ENCODE measurements at regions not wholly inside any gene's neighbourhood (a gene's known extent, or its start where the extent isn't known, plus 50 kb on each side); places are given as distances from the start of the nearest gene placed in this dataset.

DNA sequence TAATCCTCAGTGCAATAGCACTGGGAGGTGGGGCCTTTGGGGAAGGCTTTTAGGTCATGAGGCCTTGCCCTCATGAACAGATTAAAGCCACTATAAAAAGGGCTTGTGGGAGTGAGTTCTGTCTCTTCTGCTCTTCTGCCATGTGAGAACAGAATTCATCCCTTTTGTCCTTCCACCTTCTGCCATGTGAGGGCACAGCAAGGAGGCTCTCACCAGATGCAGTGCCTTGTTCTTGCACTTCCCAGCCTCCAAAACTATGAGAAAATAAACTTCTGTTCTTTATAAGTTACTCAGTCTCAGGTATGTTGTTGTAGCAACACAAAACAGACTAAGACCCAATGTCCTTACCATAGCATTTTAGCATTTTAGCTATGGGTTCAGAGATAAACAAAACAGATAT, 81.7 kb upstream of the CPLX2 start:
- TF ChIP-seq, protein P1, sequence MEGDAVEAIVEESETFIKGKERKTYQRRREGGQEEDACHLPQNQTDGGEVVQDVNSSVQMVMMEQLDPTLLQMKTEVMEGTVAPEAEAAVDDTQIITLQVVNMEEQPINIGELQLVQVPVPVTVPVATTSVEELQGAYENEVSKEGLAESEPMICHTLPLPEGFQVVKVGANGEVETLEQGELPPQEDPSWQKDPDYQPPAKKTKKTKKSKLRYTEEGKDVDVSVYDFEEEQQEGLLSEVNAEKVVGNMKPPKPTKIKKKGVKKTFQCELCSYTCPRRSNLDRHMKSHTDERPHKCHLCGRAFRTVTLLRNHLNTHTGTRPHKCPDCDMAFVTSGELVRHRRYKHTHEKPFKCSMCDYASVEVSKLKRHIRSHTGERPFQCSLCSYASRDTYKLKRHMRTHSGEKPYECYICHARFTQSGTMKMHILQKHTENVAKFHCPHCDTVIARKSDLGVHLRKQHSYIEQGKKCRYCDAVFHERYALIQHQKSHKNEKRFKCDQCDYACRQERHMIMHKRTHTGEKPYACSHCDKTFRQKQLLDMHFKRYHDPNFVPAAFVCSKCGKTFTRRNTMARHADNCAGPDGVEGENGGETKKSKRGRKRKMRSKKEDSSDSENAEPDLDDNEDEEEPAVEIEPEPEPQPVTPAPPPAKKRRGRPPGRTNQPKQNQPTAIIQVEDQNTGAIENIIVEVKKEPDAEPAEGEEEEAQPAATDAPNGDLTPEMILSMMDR (IDR thresholded peaks at IDR 0.05; ENCODE audit: unreplicated experiment): no peak
- peaks cover 5% of the 10 kb centered on the region for H3K9me3 Mint-ChIP-seq
- H3K36me3 Mint-ChIP-seq: no peaks in the 10 kb centered on the region
- H3K4me1 Mint-ChIP-seq: no peaks in the 10 kb centered on the region
- no peak overlapping the region for H3K4me3 Mint-ChIP-seq
- no peak overlapping the region for H3K27ac Mint-ChIP-seq
- DNase-seq (ENCODE audit: low spot score in 2 of 2, unreplicated experiment in 2 of 2): no peak
- peaks cover 65% of the 10 kb centered on the region for H3K27me3 Mint-ChIP-seq (ENCODE audit: low read depth)

- Mint-ChIP-seq H3K4me1 (no peaks in the 10 kb centered on the region), H3K27me3 (ENCODE audit: low read depth) (peaks cover 72% of the 10 kb centered on the region), H3K27ac (no peak overlapping the region), H3K9me3 (peaks cover 5% of the 10 kb centered on the region), H3K36me3 (no peaks in the 10 kb centered on the region), H3K4me3 (no peak overlapping the region)
- TF ChIP-seq, protein P1 (IDR thresholded peaks at IDR 0.05; ENCODE audit: unreplicated experiment): no peak
- DNase-seq (ENCODE audit: low spot score in 2 of 2, unreplicated experiment in 2 of 2): no peak
These were observed 80.6 kb upstream of the CPLX2 start for GRCh38 chr5:175790796-175791195.

DNA sequence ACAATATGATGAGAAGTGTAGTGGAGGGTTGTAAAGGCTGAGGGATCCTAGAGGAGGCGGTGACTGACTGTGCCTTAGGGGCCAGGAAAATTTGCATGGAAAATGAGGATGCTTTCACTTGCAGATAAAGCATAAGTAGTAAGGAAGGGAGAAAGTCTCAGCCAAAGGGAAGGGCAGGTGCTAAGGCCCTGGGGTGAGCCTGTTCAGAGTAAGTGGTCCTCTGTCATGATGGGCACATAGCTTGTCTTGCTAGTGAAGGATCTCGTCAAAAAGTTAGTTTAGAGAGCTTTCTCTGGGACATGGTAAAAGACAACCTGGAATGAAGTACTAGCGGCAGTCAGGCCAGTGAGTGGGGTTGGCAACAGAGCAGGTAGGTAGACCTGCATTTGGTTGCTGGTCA, 75.4 kb upstream of the CPLX2 start:
- H3K9me3 Mint-ChIP-seq: no peaks in the 10 kb centered on the region

DNA sequence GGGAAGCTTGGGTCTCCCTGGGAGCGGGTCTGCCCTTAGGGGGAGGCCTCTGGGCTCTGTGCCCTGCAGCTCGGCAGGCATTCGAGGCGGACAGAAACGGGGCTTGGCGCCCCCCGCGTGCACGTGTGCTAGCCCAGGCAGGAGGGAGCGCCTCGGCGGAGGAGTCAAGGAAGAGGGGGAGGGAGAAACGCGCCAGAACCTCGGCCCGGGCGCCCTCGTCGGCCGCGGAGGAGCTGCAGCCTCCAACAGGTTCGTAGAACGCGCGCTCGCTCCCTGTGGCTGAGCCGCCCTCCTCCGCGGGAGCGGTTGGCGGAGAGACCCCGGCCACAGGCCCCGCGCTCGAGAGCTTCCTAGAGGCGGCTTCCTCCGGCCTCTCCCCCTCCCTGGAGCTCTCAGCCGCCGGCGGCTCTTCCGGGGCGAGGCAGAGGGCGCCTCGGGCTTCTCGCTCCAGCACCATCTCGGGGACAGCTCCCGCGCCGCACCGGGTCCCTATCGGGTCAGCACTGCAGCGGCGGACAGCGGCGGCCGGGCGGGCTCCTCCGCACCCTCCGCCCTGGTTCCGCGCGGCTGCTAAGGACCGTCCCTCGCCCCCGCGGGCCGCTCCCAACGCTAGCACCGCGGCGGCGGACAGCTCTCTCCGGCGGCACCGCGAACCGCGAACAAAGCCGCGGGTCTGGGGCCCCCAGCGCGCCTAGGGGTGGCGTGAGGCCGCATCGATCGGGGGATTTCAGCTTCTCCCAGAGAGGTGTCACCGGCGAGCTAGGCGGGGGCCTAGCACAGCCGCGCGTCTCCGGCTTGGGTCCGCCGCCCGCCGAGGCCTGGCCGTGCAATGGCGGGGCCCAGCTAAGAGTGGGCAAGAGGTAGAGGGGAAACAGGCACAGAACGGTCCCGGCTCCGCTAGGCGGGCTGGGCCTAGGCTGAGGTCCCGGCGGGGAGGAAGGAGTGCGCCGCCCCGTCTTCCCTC, 74.6 kb upstream of the CPLX2 start:
- H3K27me3 Mint-ChIP-seq (ENCODE audit: low read depth): peaks cover 82% of the 10 kb centered on the region
- TF ChIP-seq, protein P1 (IDR thresholded peaks at IDR 0.05; ENCODE audit: unreplicated experiment): no peak
- H3K4me1 Mint-ChIP-seq: peaks cover 8% of the 10 kb centered on the region
- H3K36me3 Mint-ChIP-seq: no peaks in the 10 kb centered on the region
- H3K27ac Mint-ChIP-seq: no peak overlapping the region
- H3K4me3 Mint-ChIP-seq: peak overlapping the region; percentile 25
- peak; percentile 89 to 97 for DNase-seq (ENCODE audit: low spot score in 2 of 2, unreplicated experiment in 2 of 2)
- H3K9me3 Mint-ChIP-seq: no peaks in the 10 kb centered on the region

More for the DNA sequence above, 75.4 kb upstream of the CPLX2 start:
- TF ChIP-seq, protein P1 (IDR thresholded peaks at IDR 0.05; ENCODE audit: unreplicated experiment): no peak
- peaks cover 8% of the 10 kb centered on the region for H3K4me1 Mint-ChIP-seq
- H3K4me3 Mint-ChIP-seq: no peak overlapping the region
- no peaks in the 10 kb centered on the region for H3K36me3 Mint-ChIP-seq
- peaks cover 78% of the 10 kb centered on the region for H3K27me3 Mint-ChIP-seq (ENCODE audit: low read depth)
- no peak overlapping the region for H3K27ac Mint-ChIP-seq
- no peak for DNase-seq (ENCODE audit: low spot score in 2 of 2, unreplicated experiment in 2 of 2)

GRCh38 chr5:175797521-175798038, 73.8 kb upstream of the CPLX2 start:
- Mint-ChIP-seq H3K27me3 (ENCODE audit: low read depth) (peaks cover 82% of the 10 kb centered on the region), H3K27ac (no peak overlapping the region), H3K9me3 (no peaks in the 10 kb centered on the region), H3K4me3 (no peak overlapping the region), H3K36me3 (no peaks in the 10 kb centered on the region), H3K4me1 (peaks cover 8% of the 10 kb centered on the region)
- DNase-seq (ENCODE audit: low spot score in 2 of 2, unreplicated experiment in 2 of 2): no peak
- TF ChIP-seq, protein P1 (IDR thresholded peaks at IDR 0.05; ENCODE audit: unreplicated experiment): no peak
